ENCODE measurements at regions not wholly inside any gene's neighbourhood (a gene's known extent, or its start where the extent isn't known, plus 50 kb on each side); places are given as distances from the start of the nearest gene placed in this dataset.

GRCh38 chr11:15859411-15859810 is 496.9 kb downstream of the SOX6 start:
- no peak for FAIRE-seq

- no peak for FAIRE-seq
Observed at GRCh38 chr11:15861256-15861655, 495.1 kb downstream of the SOX6 start.

GRCh38 chr11:15863411-15863810 is 492.9 kb downstream of the SOX6 start:
- FAIRE-seq, result no peak

- no peak for FAIRE-seq
Observed at GRCh38 chr11:15864026-15864805, 492.1 kb downstream of the SOX6 start.

GRCh38 chr11:15865212-15865987 is 490.9 kb downstream of the SOX6 start:
- FAIRE-seq, result no peak

GRCh38 chr11:15867871-15868270 is 488.5 kb downstream of the SOX6 start:
- FAIRE-seq, result no peak

GRCh38 chr11:15870911-15871310 is 485.4 kb downstream of the SOX6 start:
- FAIRE-seq, result no peak

- FAIRE-seq, result no peak
Observed at GRCh38 chr11:15871904-15872626, 484.3 kb downstream of the SOX6 start.

GRCh38 chr11:15873501-15873900 is 482.8 kb downstream of the SOX6 start:
- FAIRE-seq, result no peak

GRCh38 chr11:15874704-15875103 is 481.6 kb downstream of the SOX6 start:
- FAIRE-seq, result no peak

- no peak for FAIRE-seq
Observed at GRCh38 chr11:15875393-15875792, 481.0 kb downstream of the SOX6 start.

- no peak for FAIRE-seq
Observed at GRCh38 chr11:15875943-15876342, 480.4 kb downstream of the SOX6 start.

GRCh38 chr11:15878756-15879155 is 477.6 kb downstream of the SOX6 start:
- no peak for FAIRE-seq

- no peak for FAIRE-seq
Observed at GRCh38 chr11:15880291-15880690, 476.1 kb downstream of the SOX6 start.

- FAIRE-seq, result no peak
Observed at GRCh38 chr11:15882876-15883454, 473.4 kb downstream of the SOX6 start.

- FAIRE-seq, result no peak
Observed at GRCh38 chr11:15883455-15883920, 472.9 kb downstream of the SOX6 start.

- FAIRE-seq, result no peak
Observed at GRCh38 chr11:15884141-15884540, 472.2 kb downstream of the SOX6 start.

GRCh38 chr11:15884777-15885540 is 471.4 kb downstream of the SOX6 start:
- FAIRE-seq, result no peak

- no peak for FAIRE-seq
Observed at GRCh38 chr11:15885854-15886253, 470.5 kb downstream of the SOX6 start.

GRCh38 chr11:15886299-15886698 is 470.0 kb downstream of the SOX6 start:
- no peak for FAIRE-seq

GRCh38 chr11:15886866-15887265 is 469.5 kb downstream of the SOX6 start:
- FAIRE-seq, result no peak
